Stomach (tissue), 8 donors: ENCODE measurements at regions not wholly inside any gene's neighbourhood (a gene's known extent, or its start where the extent isn't known, plus 50 kb on each side); places are given as distances from the start of the nearest gene placed in this dataset.

Experiments
- DNase-seq, 2 donors: peaks; one replicate each; pipeline versions ENCODE4 v3.0.0 to v3.0.0-alpha.2; 2013 to 2019
- H3K27ac ChIP-seq, 5 donors: fragments of 200-600 bp in 4 of 5; sonication (generic) in 4 of 5; one replicate each; pipeline ENCODE4 v1.5.1; 2013 to 2019; ENCODE audit warnings: mild to moderate bottlenecking in 1 of 5, moderate library complexity in 1 of 5
- H3K27me3 ChIP-seq, 3 donors: fragments of 200-600 bp; sonication (generic); one replicate each; pipeline ENCODE4 v1.5.1; 2017 to 2019; ENCODE audit warnings: mixed run types in 1 of 3
- H3K36me3 ChIP-seq, 4 donors: fragments of 200-600 bp; sonication (generic); 1 replicate in 3 of 4; 2 replicates in 1 of 4; pipeline ENCODE4 v1.5.1; 2016 to 2019
- H3K4me1 ChIP-seq, 4 donors: fragments of 200-600 bp; sonication (generic); one replicate each; pipeline ENCODE4 v1.5.1; 2016 to 2019
- H3K4me3 ChIP-seq, 4 donors: fragments of 200-600 bp; sonication (generic) in 3 of 4; one replicate each; pipeline ENCODE4 v1.5.1; 2016 to 2019; ENCODE audit warnings: mild to moderate bottlenecking in 1 of 4
- H3K9me3 ChIP-seq, 4 donors: fragments of 200-600 bp; sonication (generic); one replicate each; pipeline ENCODE4 v1.5.1; 2016 to 2019
- CTCF ChIP-seq, 7 experiments: fragments of 450-650 bp in 4 of 7; fragments of 200-600 bp in 3 of 7; sonication (generic) in 3 of 7; IDR thresholded peaks; one replicate each; pipeline ENCODE4 v1.5.1; 2016 to 2019; ENCODE audit warnings: antibody characterized with exemption in 7 of 7, control low read depth in 2 of 7, mild to moderate bottlenecking in 1 of 7
- EP300 ChIP-seq: sonication (generic); formaldehyde crosslinking; IDR thresholded peaks from one replicate; pipeline ENCODE4 v1.6.1; 2017; ENCODE audit warnings: antibody characterized with exemption
- POLR2A ChIP-seq, 4 donors: fragments of 450-650 bp; IDR thresholded peaks; one replicate each; pipeline ENCODE4 v1.6.1; 2016; ENCODE audit warnings: antibody characterized with exemption in 4 of 4, control low read depth in 2 of 4, mild to moderate bottlenecking in 1 of 4, moderate library complexity in 1 of 4
- POLR2AphosphoS5 ChIP-seq, 3 donors: sonication (generic); formaldehyde crosslinking; IDR thresholded peaks; one replicate each; pipeline ENCODE4 v1.6.1; 2016; ENCODE audit warnings: antibody characterized with exemption in 3 of 3
- WGBS, 5 donors: extraction: QIAGEN DNeasy Blood & Tissue Kit in 3 of 5; methylation state at CpG; one replicate each; pipeline versions ENCODE4 v1.1.5 to v1.1.7; 2013 to 2018; 5-methylcytosine and 5-hydroxymethylcytosine counted together
- intact Hi-C: fragments of 100-400 bp; cut with DNase I; formaldehyde crosslinking; loops from one replicate; pipeline ENCODE4 v1.15.1; 2023; ENCODE audit warnings: low total_unique reads
- donor health status: healthy with polysubstance abuse.
- donor health status: Bipolar disorder and iron deficiency.
- donor health status: healthy.

GRCh38 chr6:141664744-141665143, 468.0 kb upstream of the GJE1 start:
- Histone ChIP-seq H3K4me3 (no peak overlapping the region), H3K36me3 (no peaks in the 10 kb centered on the region), H3K27ac (no peak overlapping the region), H3K4me1 (no peaks in the 10 kb centered on the region), H3K9me3 (peaks cover 0 to 4% (median 0%) of the 10 kb centered on the region in 4 donors), H3K27me3 (no peaks in the 10 kb centered on the region)
- TF ChIP-seq POLR2A (IDR thresholded peaks at IDR 0.05) (no peak), CTCF (IDR thresholded peaks at IDR 0.05) (no peak), POLR2AphosphoS5 (IDR thresholded peaks at IDR 0.05) (no peak), EP300 (no peak)
- DNase-seq = no peak
- intact Hi-C loops = no loop called here
- WGBS, 5 donors = 59 to 78% (median 70%) methylated on average over 2 of the region's 2 CpGs

DNA sequence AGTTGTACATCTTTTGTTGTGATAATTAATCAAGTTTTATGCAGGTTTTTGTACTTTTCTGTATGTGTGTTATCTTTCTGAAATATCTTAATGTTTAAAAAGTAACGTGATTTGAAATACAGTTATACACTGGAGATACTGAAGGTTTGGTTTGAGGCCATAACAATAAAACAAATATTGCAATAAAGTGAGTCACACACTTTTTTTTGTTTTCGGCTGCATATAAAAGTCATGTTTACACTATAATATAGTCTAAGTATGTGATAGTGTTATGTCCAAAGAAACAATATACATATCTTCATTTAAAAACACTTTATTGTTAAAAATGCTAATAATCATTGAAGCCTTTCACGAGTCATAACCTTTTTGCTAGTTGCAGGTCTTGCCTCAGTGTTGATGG, 473.1 kb upstream of the GJE1 start:
- Histone ChIP-seq H3K36me3 (no peaks in the 10 kb centered on the region), H3K4me3 (no peak overlapping the region), H3K27me3 (no peaks in the 10 kb centered on the region), H3K9me3 (no peaks in the 10 kb centered on the region), H3K4me1 (no peaks in the 10 kb centered on the region), H3K27ac (no peak overlapping the region)
- intact Hi-C loops = no loop called here
- no peak for DNase-seq
- WGBS, 5 donors = 66 to 70% (median 67%) methylated on average over 3 of the region's 3 CpGs
- TF ChIP-seq POLR2AphosphoS5 (IDR thresholded peaks at IDR 0.05) = no peak
- TF ChIP-seq CTCF (IDR thresholded peaks at IDR 0.05) = no peak
- TF ChIP-seq EP300 = no peak
- TF ChIP-seq POLR2A (IDR thresholded peaks at IDR 0.05) = no peak

GRCh38 chr6:141658696-141659095, 474.0 kb upstream of the GJE1 start:
- no peaks in the 10 kb centered on the region for H3K4me1 ChIP-seq
- no peak for DNase-seq
- H3K27ac ChIP-seq = no peak overlapping the region
- WGBS, 5 donors = 71 to 89% (median 82%) methylated on average over 2 of the region's 2 CpGs
- H3K27me3 ChIP-seq = no peaks in the 10 kb centered on the region
- no peak overlapping the region for H3K4me3 ChIP-seq
- H3K9me3 ChIP-seq = no peaks in the 10 kb centered on the region
- intact Hi-C loops = no loop called here
- TF ChIP-seq EP300 (no peak), CTCF (IDR thresholded peaks at IDR 0.05) (no peak), POLR2A (IDR thresholded peaks at IDR 0.05) (no peak), POLR2AphosphoS5 (IDR thresholded peaks at IDR 0.05) (no peak)
- H3K36me3 ChIP-seq = no peaks in the 10 kb centered on the region

- H3K9me3 ChIP-seq = no peaks in the 10 kb centered on the region
- no peak overlapping the region for H3K4me3 ChIP-seq
- WGBS, 5 donors = 90 to 98% (median 94%) methylated on average over 1 of the region's 1 CpG
- H3K27me3 ChIP-seq = no peaks in the 10 kb centered on the region
- H3K4me1 ChIP-seq = no peaks in the 10 kb centered on the region
- DNase-seq = no peak
- no peaks in the 10 kb centered on the region for H3K36me3 ChIP-seq
- TF ChIP-seq POLR2AphosphoS5 (IDR thresholded peaks at IDR 0.05) (no peak), CTCF (IDR thresholded peaks at IDR 0.05) (no peak), EP300 (no peak), POLR2A (IDR thresholded peaks at IDR 0.05) (no peak)
- intact Hi-C loops = no loop called here
- H3K27ac ChIP-seq = no peak overlapping the region
Measured at GRCh38 chr6:141657812-141658211, 474.9 kb upstream of the GJE1 start.
